ENCODE measurements at regions not wholly inside any gene's neighbourhood (a gene's known extent, or its start where the extent isn't known, plus 50 kb on each side); places are given as distances from the start of the nearest gene placed in this dataset.

DNA sequence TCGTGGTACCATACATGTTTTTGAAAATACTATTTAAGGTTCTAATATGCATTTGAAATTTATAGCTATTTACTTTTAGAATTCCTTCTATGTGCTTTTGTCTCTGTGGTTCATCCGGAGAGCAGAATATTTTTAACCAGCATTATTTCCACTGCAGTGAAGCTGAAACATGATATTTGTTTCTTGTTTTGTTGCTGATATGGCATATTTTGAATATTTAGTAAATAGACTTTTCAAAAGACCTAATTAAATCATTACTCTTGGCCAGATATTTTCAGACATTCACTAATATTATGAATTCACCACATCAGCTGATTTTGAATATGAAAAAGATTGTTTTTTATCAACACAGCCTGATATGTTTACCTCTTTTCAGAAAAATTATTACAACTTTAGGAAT is 87.0 kb downstream of the FAT4 start:
- ChIA-PET POLR2A (no interaction called here), CTCF (ENCODE audit: low intra/inter-chr PET ratio, low total read pairs) (no interaction called here)
- FAIRE-seq: no peak
- no peak overlapping the region for H3K4me2 ChIP-seq (ENCODE audit: low read depth, low read length)
- H3K27me3 ChIP-seq (ENCODE audit: control insufficient read depth in 1 of 2, insufficient read depth in 2 of 2, low read length in 2 of 2): no peaks in the 10 kb centered on the region
- no peak for ATAC-seq
- no TSS peak for BruUV-seq (replicated peaks)
- WGBS (ENCODE audit: low lambda C conversion rate): 50% methylated on average over 2 of the region's 2 CpGs
- TF ChIP-seq ZBTB42 (CRISPR knock-in tag; IDR thresholded peaks at IDR 0.05) (no peak), MAFF (IDR thresholded peaks at IDR 0.05; ENCODE audit: low read depth, low read length) (peak; percentile 74; the same call in 1 of the 2 replicates), MAFK (conservative IDR thresholded peaks at IDR 0.05 in 1 of 2, IDR thresholded peaks at IDR 0.05 in 1 of 2; ENCODE audit: low read length in 2 of 2) (peak; percentile 70 to 82)
- no peak overlapping the region for H2AFZ ChIP-seq (ENCODE audit: low read length)
- intact Hi-C loops (cut with micrococcal nuclease; ENCODE audit: unreplicated experiment): no loop called here
- H3K9me3 ChIP-seq (ENCODE audit: low read length): no peaks in the 10 kb centered on the region
- no peaks in the 10 kb centered on the region for H4K20me1 ChIP-seq (ENCODE audit: insufficient read depth, low read length)
- DNase-seq (ENCODE audit: low spot score): no peak
- H3K79me2 ChIP-seq (ENCODE audit: insufficient read depth, low read length): no peaks in the 10 kb centered on the region
- no peaks in the 10 kb centered on the region for H3K4me1 ChIP-seq (ENCODE audit: insufficient read depth, low read length)
- no peak overlapping the region for H3K9ac ChIP-seq (ENCODE audit: insufficient read depth, low read depth, low read length)
- in situ Hi-C loops (cut with HindIII; ENCODE audit: extremely low pct_ligation_motif_present, low pct_unique_long_range_greater_than_20kb): no loop called here
- no peaks in the 10 kb centered on the region for H3K36me3 ChIP-seq (replicated peaks in 1 of 2; ENCODE audit: control insufficient read depth in 1 of 2, insufficient read depth in 2 of 2, low read length in 2 of 2)
- H3K4me3 ChIP-seq (replicated peaks in 1 of 3; ENCODE audit: insufficient read depth in 1 of 3, low read depth in 2 of 3, low read length in 3 of 3): no peak overlapping the region
- H3K27ac ChIP-seq (ENCODE audit: extremely low read length, insufficient read depth, low read length): no peak overlapping the region

DNA sequence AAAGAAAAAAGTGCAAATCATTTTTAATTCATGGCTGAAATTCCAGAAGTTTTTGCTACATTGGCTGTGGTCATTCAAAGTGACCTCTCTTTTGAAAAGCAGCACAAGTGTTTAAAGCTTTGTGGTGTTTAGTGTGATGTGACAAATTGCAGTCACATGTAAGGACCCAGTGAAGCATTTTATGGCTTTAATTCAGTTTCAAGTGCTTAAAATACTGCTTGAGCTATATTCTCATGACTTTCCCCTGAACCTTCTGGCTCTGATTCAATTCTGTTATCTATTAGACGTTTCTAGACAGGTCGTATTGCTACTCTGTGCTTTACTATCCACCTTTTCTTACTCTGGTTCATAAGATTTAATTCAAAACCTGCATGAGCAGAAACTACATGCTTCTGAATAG is 105.8 kb downstream of the FAT4 start:
- Histone ChIP-seq H4K20me1 (ENCODE audit: insufficient read depth, low read length) (no peaks in the 10 kb centered on the region), H3K9ac (ENCODE audit: insufficient read depth, low read depth, low read length) (no peak overlapping the region), H3K9me3 (ENCODE audit: low read length) (no peaks in the 10 kb centered on the region), H3K4me1 (ENCODE audit: insufficient read depth, low read length) (no peaks in the 10 kb centered on the region), H3K27me3 (ENCODE audit: control insufficient read depth in 1 of 2, insufficient read depth in 2 of 2, low read length in 2 of 2) (no peaks in the 10 kb centered on the region), H3K4me3 (replicated peaks in 1 of 3; ENCODE audit: insufficient read depth in 1 of 3, low read depth in 2 of 3, low read length in 3 of 3) (no peak overlapping the region), H3K4me2 (ENCODE audit: low read depth, low read length) (no peak overlapping the region), H3K27ac (ENCODE audit: extremely low read length, insufficient read depth, low read length) (no peak overlapping the region), H2AFZ (ENCODE audit: low read length) (no peak overlapping the region), H3K36me3 (replicated peaks in 1 of 2; ENCODE audit: control insufficient read depth in 1 of 2, insufficient read depth in 2 of 2, low read length in 2 of 2) (no peaks in the 10 kb centered on the region), H3K79me2 (ENCODE audit: insufficient read depth, low read length) (no peaks in the 10 kb centered on the region)
- in situ Hi-C loops (cut with HindIII; ENCODE audit: extremely low pct_ligation_motif_present, low pct_unique_long_range_greater_than_20kb) (no loop called here), intact Hi-C loops (cut with micrococcal nuclease; ENCODE audit: unreplicated experiment) (no loop called here)
- DNase-seq (ENCODE audit: low spot score): no peak
- POLR2A ChIA-PET: no interaction called here
- FAIRE-seq: no peak
- no TSS peak for BruUV-seq (replicated peaks)
- no peak for ATAC-seq
- CTCF ChIA-PET (ENCODE audit: low intra/inter-chr PET ratio, low total read pairs): no interaction called here
- TF ChIP-seq ZNF253 (CRISPR knock-in tag; IDR thresholded peaks at IDR 0.05; ENCODE audit: borderline replicate concordance) (no peak), PHF8 (CRISPR knock-in tag; IDR thresholded peaks at IDR 0.05) (no peak), POLR2AphosphoS2 (IDR thresholded peaks at IDR 0.05; ENCODE audit: low read depth, low read length) (no peak)
- WGBS (ENCODE audit: low lambda C conversion rate): 39% methylated on average over 2 of the region's 2 CpGs
